Left hindlimb (tissue), 1 donor: ENCODE measurements at regions not wholly inside any gene's neighbourhood (a gene's known extent, or its start where the extent isn't known, plus 50 kb on each side); places are given as distances from the start of the nearest gene placed in this dataset.

Experiments used
- DNase-seq: peaks from one replicate; pipeline ENCODE4 v3.0.0-alpha.2; 2018

DNA sequence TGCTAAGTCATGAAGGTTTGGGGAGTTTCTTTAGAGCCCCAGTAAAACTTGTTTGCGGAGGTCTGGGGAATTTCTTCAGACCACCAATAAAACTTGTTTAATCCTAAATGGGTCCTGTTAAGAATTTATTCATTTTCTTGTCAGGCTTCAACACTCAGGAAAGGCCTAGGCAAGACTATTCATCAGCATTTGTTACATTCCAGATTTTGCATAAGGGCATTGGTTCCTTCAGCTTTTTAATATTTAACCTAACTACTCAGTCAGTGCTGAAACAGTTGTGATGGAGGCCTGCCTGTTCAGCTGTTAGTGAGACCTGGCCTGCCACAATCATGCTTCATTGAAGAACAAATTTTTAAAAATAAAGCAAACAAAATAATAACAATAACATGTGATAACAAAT is 954.2 kb upstream of the SEMA6D start:
- DNase-seq, result no peak

GRCh38 chr15:46764851-46765250 is 952.5 kb upstream of the SEMA6D start:
- no peak for DNase-seq

DNA sequence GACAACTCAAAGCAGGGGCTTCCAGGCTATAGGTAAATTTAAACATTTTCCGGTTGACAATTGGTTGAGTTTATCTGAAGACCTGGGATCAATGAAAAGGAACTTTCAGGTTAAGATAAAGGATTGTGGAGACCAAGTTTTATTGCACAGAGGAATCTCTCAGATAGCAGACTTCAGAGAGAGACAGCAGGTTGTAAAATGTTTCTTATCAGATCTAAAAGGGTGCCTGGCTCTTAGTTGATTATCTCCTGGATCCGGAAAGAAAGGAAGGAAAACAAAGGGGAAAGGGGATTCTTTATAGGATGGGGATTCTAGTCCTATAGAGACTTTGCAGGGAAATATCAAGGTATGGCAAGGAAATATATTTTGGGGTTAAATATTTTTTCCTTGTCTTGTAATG is 951.3 kb upstream of the SEMA6D start:
- DNase-seq, result no peak

DNA sequence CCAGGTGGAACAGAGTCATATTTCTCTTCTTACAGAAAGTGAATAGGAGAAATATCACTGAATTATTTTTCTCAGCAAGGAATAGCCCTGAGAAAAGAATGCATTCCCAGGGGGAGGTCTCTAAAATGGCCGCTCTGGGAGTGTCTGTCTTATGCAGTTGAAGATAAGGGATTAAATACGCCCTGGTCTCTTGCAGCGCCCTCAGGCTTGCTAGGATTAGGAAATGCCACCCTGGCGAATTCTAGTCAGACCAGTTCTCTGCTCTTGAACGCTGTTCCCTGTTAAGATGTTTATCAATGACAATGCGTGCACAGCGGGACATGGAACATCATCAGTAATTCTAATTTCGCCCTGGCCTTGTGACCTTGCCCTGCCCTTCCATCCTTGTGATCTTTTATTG is 949.0 kb upstream of the SEMA6D start:
- no peak for DNase-seq

DNA sequence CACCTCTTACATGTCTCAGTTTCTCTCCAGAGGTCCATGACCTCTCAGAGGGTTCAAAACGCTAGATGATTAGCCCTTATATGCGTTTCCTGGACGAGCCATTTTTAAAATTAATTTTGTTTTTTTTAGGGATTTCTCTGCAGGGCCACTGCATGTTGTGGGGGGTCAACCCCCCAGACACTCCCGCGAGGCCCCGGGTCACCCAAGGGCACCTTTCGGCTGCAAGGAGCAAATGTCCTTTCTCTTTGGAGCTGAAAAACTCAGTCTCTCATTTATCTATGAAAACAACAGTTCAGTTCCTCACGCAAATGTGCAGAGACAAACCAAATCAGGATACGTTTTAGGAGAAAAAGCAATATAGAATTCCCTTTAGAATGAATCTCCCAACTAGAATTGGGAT is 944.3 kb upstream of the SEMA6D start:
- DNase-seq, result no peak

GRCh38 chr15:46778876-46779275 is 938.4 kb upstream of the SEMA6D start:
- DNase-seq, result no peak

- DNase-seq, result no peak
These were observed 930.6 kb upstream of the SEMA6D start for GRCh38 chr15:46786590-46787285.

- no peak for DNase-seq
These were observed 921.6 kb upstream of the SEMA6D start for GRCh38 chr15:46795685-46796084.

- no peak for DNase-seq
These were observed 908.5 kb upstream of the SEMA6D start for GRCh38 chr15:46808834-46809233.

GRCh38 chr15:46815240-46815639 is 902.1 kb upstream of the SEMA6D start:
- no peak for DNase-seq

DNA sequence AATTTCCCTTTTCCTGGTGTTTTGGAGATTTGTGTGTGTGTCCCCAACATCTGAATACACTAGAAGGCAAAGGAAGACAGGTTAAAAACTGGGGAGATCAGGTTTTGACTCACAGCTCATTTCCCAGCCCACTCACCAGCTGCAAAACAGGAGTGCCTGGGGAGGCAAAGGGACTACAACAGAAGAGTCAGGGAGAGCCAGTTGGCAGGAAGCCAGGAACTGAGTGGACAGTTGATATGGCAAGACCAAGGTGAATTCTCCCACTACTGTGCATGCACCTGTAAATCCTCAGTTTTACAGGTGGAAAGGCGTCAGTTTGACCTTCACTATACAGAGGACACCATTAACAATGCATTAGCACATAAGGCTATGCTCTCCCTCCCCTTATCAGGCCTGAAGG is 901.5 kb upstream of the SEMA6D start:
- no peak for DNase-seq

- no peak for DNase-seq
These were observed 868.6 kb upstream of the SEMA6D start for GRCh38 chr15:46848704-46849103.

GRCh38 chr15:46853600-46853999 is 863.7 kb upstream of the SEMA6D start:
- DNase-seq, result no peak

DNA sequence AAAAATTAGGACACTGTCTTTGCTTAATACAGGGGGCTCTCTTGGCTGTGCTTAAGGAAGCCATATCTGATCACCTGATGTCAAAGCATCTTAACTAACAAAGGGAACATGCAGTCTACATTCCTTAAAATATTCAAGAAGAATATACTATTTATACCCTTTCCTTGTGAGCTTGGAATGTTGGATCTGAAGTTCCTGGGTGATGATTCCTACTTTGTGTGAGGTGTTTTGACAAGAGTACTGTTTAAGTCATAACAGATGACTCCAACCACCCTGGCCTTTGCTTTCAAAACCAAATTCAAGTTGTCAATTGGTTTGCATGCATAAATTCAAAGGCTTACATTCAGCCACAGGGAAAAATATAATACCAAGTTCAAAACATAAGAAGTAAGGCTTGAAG is 862.7 kb upstream of the SEMA6D start:
- no peak for DNase-seq

- no peak for DNase-seq
These were observed 861.9 kb upstream of the SEMA6D start for GRCh38 chr15:46855388-46855787.

DNA sequence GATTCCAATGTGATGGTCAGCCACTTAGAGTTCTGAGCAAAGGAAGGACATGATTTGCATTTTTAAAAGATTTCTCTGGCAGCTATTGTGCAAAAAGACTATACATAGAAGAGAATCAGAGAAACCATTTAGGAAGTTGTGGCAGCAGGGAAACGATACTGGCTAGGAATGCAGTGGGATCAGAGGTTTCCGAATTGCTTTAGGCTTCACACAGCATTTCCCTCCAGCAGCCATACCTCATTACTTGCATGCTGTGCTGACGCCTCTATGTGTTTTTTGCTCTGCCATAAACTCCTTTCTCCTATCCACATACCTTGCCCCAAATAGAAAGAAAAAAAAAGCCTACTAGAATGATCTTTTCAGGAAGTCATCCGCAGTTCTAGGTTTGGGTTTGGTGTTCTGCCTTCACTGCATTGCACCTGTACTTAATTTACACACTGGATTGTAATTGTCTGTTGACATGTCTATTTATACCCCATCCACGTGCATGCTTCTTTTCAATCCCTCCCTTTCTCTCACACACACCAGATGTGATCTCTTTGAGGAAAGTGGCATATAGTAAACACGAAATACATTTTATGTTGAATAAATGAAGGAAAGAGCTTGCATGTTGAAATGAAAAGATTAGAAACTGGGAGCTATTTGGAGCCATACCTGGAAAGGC is 860.3 kb upstream of the SEMA6D start:
- no peak for DNase-seq

DNA sequence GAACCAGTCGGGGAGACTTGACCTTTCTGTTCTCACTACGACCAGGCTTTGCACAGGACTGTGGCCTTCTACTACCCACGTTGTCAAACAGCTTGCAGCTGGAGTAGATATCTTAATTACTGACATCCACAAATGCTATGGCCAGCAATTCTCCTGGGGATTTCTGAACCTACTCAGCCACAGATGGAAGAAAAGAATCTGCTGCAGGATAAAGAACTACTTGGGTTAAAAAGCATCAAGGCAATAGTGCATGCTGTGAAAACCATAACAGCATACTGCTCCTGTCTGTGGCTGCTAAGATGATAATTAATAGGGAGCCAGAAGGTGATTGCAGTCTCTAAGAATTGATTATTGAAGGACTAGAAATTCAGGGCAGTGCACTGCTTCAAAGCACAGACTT is 859.2 kb upstream of the SEMA6D start:
- DNase-seq, result no peak

- DNase-seq, result no peak
These were observed 855.5 kb upstream of the SEMA6D start for GRCh38 chr15:46861796-46862195.

- DNase-seq, result no peak
These were observed 852.1 kb upstream of the SEMA6D start for GRCh38 chr15:46865155-46865554.

DNA sequence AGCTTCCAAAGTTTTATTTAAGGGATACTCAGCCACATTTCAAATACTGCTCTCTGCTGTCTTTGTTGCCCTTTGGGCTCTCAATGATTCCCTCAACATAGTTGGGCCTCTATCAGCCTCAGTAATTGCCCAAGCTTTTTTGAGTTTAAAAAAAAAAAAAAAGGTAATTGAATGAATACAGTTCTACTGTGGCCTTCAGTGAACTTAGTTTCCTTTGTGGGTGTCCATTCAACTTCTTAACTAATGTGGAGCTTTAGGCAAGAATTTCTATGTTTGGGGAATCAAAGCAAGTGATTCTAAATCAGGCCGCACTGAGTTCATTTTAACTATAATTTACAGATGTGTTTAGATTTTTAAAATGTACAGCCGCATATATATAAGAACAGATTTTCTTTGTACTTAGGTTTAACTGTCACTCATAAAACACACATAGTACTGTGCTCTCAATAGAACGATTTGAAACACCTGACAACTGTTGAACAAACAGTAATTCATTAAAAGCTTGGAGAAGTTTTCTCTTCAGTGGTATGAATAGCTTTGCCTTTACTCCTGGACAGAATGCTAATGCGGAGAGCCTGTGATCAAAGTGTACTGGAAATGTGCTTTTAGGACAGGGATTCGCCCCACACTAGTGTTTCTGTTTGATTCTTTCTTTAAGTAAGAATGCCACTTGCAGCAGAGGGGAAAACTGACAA is 844.9 kb upstream of the SEMA6D start:
- DNase-seq, result no peak

- no peak for DNase-seq
These were observed 844.3 kb upstream of the SEMA6D start for GRCh38 chr15:46872981-46873330.

GRCh38 chr15:46879032-46879770 is 838.1 kb upstream of the SEMA6D start:
- no peak for DNase-seq

DNA sequence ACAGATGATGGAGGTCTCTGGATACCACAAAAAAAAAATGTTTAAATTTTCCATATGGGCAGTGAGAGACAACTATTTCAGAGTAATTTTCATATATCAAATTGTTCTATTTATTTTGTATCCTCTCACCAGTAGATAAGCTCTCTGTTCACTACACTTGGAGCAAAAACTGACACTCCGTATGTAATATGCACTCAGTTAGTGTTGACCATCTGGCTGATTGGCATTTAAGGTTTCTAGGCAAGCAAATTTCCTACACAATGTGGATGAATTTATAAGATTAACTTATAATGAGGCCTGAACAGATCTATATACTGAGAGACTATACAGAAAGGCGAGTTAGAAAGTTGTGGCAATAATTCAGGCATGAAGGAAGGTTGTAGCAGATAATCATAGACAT is 836.5 kb upstream of the SEMA6D start:
- DNase-seq, result no peak
